NCI-H2196 (cell line): ENCODE measurements at regions not wholly inside any gene's neighbourhood (a gene's known extent, or its start where the extent isn't known, plus 50 kb on each side); places are given as distances from the start of the nearest gene placed in this dataset.

ENCODE experiments used
- DNase-seq: peaks from one replicate; lab custom pipeline; 2025; ENCODE audit not compliant: unreplicated experiment; lab: John Stamatoyannopoulos, UW

- no peak for DNase-seq
These were observed 78.9 kb upstream of the FMR1 start for GRCh38 chrX:147832707-147833348.

DNA sequence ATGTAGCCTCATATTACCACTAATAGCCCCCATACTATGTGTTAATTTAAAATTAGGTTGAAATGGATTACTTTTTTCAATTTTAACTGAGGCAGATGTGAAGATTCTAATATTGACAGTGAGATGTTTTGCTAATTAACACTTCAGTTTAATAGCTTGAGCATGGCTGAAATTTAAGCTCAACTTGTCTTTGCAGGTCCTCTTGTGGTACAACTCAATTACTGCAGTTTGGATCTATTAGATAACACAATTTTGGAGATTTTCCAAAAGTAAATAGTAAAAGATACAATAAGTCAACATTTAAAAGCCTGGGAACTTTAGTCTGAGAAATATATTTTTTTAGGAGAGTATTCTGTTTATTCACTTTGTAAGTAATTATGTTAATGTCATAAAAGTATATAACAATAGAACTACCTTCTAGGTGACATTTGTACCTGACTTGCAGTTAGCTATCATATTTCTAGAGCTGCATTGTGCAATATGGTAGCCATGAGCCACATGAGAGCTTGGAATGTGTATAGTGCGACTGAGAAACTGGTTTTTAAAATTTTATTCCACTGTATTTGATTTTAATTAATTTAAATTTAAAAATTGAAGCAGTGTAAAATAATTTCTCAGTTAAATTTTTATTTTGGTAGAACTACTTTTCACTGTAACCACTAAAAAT is 73.1 kb upstream of the FMR1 start:
- peak; percentile 5 for DNase-seq

- DNase-seq, result no peak
These were observed 65.0 kb upstream of the FMR1 start for GRCh38 chrX:147846676-147847075.

GRCh38 chrX:147847999-147848398 is 63.7 kb upstream of the FMR1 start:
- DNase-seq, result no peak

- no peak for DNase-seq
These were observed 62.9 kb upstream of the FMR1 start for GRCh38 chrX:147848543-147849443.

GRCh38 chrX:147850875-147851274 is 60.8 kb upstream of the FMR1 start:
- no peak for DNase-seq

- no peak for DNase-seq
These were observed 58.0 kb upstream of the FMR1 start for GRCh38 chrX:147853701-147854100.

DNA sequence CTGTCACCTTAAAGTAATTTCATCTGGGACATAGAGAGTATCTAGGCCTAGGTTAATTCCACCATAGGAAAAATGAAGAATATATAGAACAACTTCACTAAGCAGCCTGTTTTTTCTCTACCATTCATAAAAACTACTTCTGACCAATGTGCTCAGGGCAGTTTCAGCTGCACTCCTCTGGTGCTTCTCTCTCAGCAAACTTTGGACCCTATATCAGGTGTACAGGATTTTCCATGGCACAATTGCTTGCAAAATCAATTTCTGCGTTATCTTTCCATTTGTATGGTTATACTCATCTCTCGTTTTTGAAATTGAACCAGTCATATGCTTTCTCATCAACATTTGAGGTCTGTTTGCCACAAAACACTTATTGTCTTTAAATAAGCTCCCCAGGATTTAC is 52.1 kb upstream of the FMR1 start:
- no peak for DNase-seq
